ENCODE measurements at regions not wholly inside any gene's neighbourhood (a gene's known extent, or its start where the extent isn't known, plus 50 kb on each side); places are given as distances from the start of the nearest gene placed in this dataset.

DNA sequence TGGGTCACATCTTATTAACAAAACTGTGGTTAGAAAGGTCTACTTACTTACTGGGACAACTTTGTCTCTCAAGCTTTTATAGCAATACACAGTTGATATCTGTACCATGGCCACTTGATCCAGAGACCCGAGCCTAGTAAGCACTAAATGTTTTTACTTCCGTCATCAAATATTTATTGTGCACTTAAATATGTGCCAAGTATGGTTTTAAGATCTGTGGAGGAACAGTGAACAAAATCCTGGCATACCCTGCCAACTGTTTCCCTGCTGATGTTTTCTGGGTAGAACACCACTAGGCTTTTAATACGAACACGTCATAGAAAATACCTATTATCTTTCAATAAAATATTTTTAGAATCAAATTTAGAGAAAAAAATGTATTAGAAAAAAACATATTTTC lies 574.8 kb downstream of the HACE1 start:
- Histone ChIP-seq H3K9me3 (replicated peaks; ENCODE audit: control insufficient read depth, insufficient read depth, low read length) (no peaks in the 10 kb centered on the region), H3K27me3 (ENCODE audit: control insufficient read depth in 2 of 2, insufficient read depth in 2 of 2, low read length in 2 of 2) (no peaks in the 10 kb centered on the region), H3K79me2 (ENCODE audit: control insufficient read depth, insufficient read depth, low read length) (no peaks in the 10 kb centered on the region), H4K20me1 (replicated peaks; ENCODE audit: control insufficient read depth, extremely low read depth, insufficient read depth, low read length) (no peaks in the 10 kb centered on the region), H2AFZ (ENCODE audit: low read depth, low read length) (no peak overlapping the region), H3K36me3 (ENCODE audit: control insufficient read depth in 2 of 2, extremely low read depth in 1 of 2, insufficient read depth in 2 of 2, low read length in 2 of 2) (no peaks in the 10 kb centered on the region), H3K4me2 (ENCODE audit: insufficient read depth, low read length) (no peak overlapping the region), H3K9ac (replicated peaks; ENCODE audit: extremely low read depth, insufficient read depth, low read length) (no peak overlapping the region), H3K4me3 (replicated peaks in 1 of 3; ENCODE audit: insufficient read depth in 1 of 3, low read depth in 1 of 3, low read length in 3 of 3) (no peak overlapping the region), H3K9me1 (replicated peaks; ENCODE audit: control insufficient read depth, extremely low read depth, insufficient read depth, low read length) (no peaks in the 10 kb centered on the region), H3K27ac (ENCODE audit: insufficient read depth, low read depth, low read length) (no peak overlapping the region), H3K4me1 (ENCODE audit: control insufficient read depth, extremely low read depth, insufficient read depth, low read length) (no peaks in the 10 kb centered on the region)
- no peak for TF ChIP-seq POLR2A (IDR thresholded peaks at IDR 0.05; ENCODE audit: low read depth, low read length)
- no peak for TF ChIP-seq GATA2 (IDR thresholded peaks at IDR 0.05; ENCODE audit: insufficient read depth, insufficient read length, low read depth, low read length)
- no peak for TF ChIP-seq MYC (IDR thresholded peaks at IDR 0.05; ENCODE audit: low read depth, low read length)
- TF ChIP-seq JUN (IDR thresholded peaks at IDR 0.05; ENCODE audit: borderline replicate concordance, insufficient read depth, insufficient read length, low read depth), result no peak
- TF ChIP-seq POLR2AphosphoS5 (IDR thresholded peaks at IDR 0.05; ENCODE audit: insufficient read depth, low read depth, low read length), result no peak
- TF ChIP-seq EZH2 (IDR thresholded peaks at IDR 0.05; ENCODE audit: borderline replicate concordance, low read depth, low read length, severe bottlenecking), result no peak
- no peak for TF ChIP-seq MAX (IDR thresholded peaks at IDR 0.05; ENCODE audit: insufficient read depth, insufficient read length)
- no peak for TF ChIP-seq FOS (IDR thresholded peaks at IDR 0.05; ENCODE audit: borderline replicate concordance, insufficient read depth, low read length)
- no peak for TF ChIP-seq CTCF (IDR thresholded peaks at IDR 0.05; ENCODE audit: extremely low read depth in 1 of 2, insufficient read depth in 1 of 2, low read depth in 1 of 2, low read length in 2 of 2)
- DNase-seq (ENCODE audit: low read depth, low spot score) (no peak), FAIRE-seq (no peak)
- POLR2A ChIA-PET, result no interaction called here
- intact Hi-C loops (cut with micrococcal nuclease), result no loop called here
- dilution Hi-C loops (cut with MboI; ENCODE audit: extremely low pct_ligation_motif_present, low sequenced_read_pairs), result no loop called here
- CTCF ChIA-PET, result no interaction called here
- BruUV-seq (replicated peaks), result no TSS peak

All from endothelial cell of umbilical vein (primary cell).